ENCODE measurements at regions not wholly inside any gene's neighbourhood (a gene's known extent, or its start where the extent isn't known, plus 50 kb on each side); places are given as distances from the start of the nearest gene placed in this dataset.

- ChIA-PET CTCF (no interaction called here), POLR2A (no interaction called here)
- Histone ChIP-seq H3K79me2 (ENCODE audit: control insufficient read depth, insufficient read depth, low read length) (no peaks in the 10 kb centered on the region), H3K9ac (replicated peaks; ENCODE audit: extremely low read depth, insufficient read depth, low read length) (no peak overlapping the region), H3K9me1 (replicated peaks; ENCODE audit: control insufficient read depth, extremely low read depth, insufficient read depth, low read length) (no peaks in the 10 kb centered on the region), H3K4me3 (replicated peaks in 1 of 3; ENCODE audit: insufficient read depth in 1 of 3, low read depth in 1 of 3, low read length in 3 of 3) (no peak overlapping the region), H3K4me1 (ENCODE audit: control insufficient read depth, extremely low read depth, insufficient read depth, low read length) (peaks cover 7% of the 10 kb centered on the region), H4K20me1 (replicated peaks; ENCODE audit: control insufficient read depth, extremely low read depth, insufficient read depth, low read length) (no peaks in the 10 kb centered on the region), H3K27me3 (ENCODE audit: control insufficient read depth in 2 of 2, insufficient read depth in 2 of 2, low read length in 2 of 2) (no peaks in the 10 kb centered on the region), H3K27ac (ENCODE audit: insufficient read depth, low read depth, low read length) (no peak overlapping the region), H3K9me3 (replicated peaks; ENCODE audit: control insufficient read depth, insufficient read depth, low read length) (no peaks in the 10 kb centered on the region), H2AFZ (ENCODE audit: low read depth, low read length) (no peak overlapping the region), H3K36me3 (ENCODE audit: control insufficient read depth in 2 of 2, extremely low read depth in 1 of 2, insufficient read depth in 2 of 2, low read length in 2 of 2) (no peaks in the 10 kb centered on the region), H3K4me2 (ENCODE audit: insufficient read depth, low read length) (no peak overlapping the region)
- intact Hi-C loops (cut with micrococcal nuclease): no loop called here
- DNase-seq (ENCODE audit: low read depth, low spot score) (no peak), FAIRE-seq (no peak)
- TF ChIP-seq, protein P1, sequence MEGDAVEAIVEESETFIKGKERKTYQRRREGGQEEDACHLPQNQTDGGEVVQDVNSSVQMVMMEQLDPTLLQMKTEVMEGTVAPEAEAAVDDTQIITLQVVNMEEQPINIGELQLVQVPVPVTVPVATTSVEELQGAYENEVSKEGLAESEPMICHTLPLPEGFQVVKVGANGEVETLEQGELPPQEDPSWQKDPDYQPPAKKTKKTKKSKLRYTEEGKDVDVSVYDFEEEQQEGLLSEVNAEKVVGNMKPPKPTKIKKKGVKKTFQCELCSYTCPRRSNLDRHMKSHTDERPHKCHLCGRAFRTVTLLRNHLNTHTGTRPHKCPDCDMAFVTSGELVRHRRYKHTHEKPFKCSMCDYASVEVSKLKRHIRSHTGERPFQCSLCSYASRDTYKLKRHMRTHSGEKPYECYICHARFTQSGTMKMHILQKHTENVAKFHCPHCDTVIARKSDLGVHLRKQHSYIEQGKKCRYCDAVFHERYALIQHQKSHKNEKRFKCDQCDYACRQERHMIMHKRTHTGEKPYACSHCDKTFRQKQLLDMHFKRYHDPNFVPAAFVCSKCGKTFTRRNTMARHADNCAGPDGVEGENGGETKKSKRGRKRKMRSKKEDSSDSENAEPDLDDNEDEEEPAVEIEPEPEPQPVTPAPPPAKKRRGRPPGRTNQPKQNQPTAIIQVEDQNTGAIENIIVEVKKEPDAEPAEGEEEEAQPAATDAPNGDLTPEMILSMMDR (IDR thresholded peaks at IDR 0.05; ENCODE audit: extremely low read depth in 1 of 2, insufficient read depth in 1 of 2, low read depth in 1 of 2, low read length in 2 of 2): no peak
- TF ChIP-seq FOS (IDR thresholded peaks at IDR 0.05; ENCODE audit: borderline replicate concordance, insufficient read depth, low read length): no peak
- no TSS peak for BruUV-seq (replicated peaks)
- dilution Hi-C loops (cut with MboI; ENCODE audit: extremely low pct_ligation_motif_present, low sequenced_read_pairs): no loop called here
Observed at GRCh38 chr5:92556747-92557146, 1024.3 kb downstream of the NR2F1-AS1 start.

GRCh38 chr5:92554447-92555085, 1026.5 kb downstream of the NR2F1-AS1 start:
- Histone ChIP-seq H3K36me3 (ENCODE audit: control insufficient read depth in 2 of 2, extremely low read depth in 1 of 2, insufficient read depth in 2 of 2, low read length in 2 of 2) (no peaks in the 10 kb centered on the region), H3K79me2 (ENCODE audit: control insufficient read depth, insufficient read depth, low read length) (no peaks in the 10 kb centered on the region), H3K4me1 (ENCODE audit: control insufficient read depth, extremely low read depth, insufficient read depth, low read length) (peaks cover 7% of the 10 kb centered on the region), H2AFZ (ENCODE audit: low read depth, low read length) (no peak overlapping the region), H3K9ac (replicated peaks; ENCODE audit: extremely low read depth, insufficient read depth, low read length) (no peak overlapping the region), H3K9me3 (replicated peaks; ENCODE audit: control insufficient read depth, insufficient read depth, low read length) (no peaks in the 10 kb centered on the region), H3K4me2 (ENCODE audit: insufficient read depth, low read length) (no peak overlapping the region), H4K20me1 (replicated peaks; ENCODE audit: control insufficient read depth, extremely low read depth, insufficient read depth, low read length) (no peaks in the 10 kb centered on the region), H3K9me1 (replicated peaks; ENCODE audit: control insufficient read depth, extremely low read depth, insufficient read depth, low read length) (no peaks in the 10 kb centered on the region), H3K4me3 (replicated peaks in 1 of 3; ENCODE audit: insufficient read depth in 1 of 3, low read depth in 1 of 3, low read length in 3 of 3) (no peak overlapping the region), H3K27ac (ENCODE audit: insufficient read depth, low read depth, low read length) (no peak overlapping the region), H3K27me3 (ENCODE audit: control insufficient read depth in 2 of 2, insufficient read depth in 2 of 2, low read length in 2 of 2) (no peaks in the 10 kb centered on the region)
- BruUV-seq (replicated peaks): no TSS peak
- FAIRE-seq (no peak), DNase-seq (ENCODE audit: low read depth, low spot score) (no peak)
- ChIA-PET CTCF (no interaction called here), POLR2A (no interaction called here)
- intact Hi-C loops (cut with micrococcal nuclease): no loop called here
- dilution Hi-C loops (cut with MboI; ENCODE audit: extremely low pct_ligation_motif_present, low sequenced_read_pairs): no loop called here
- no peak for TF ChIP-seq EZH2 (IDR thresholded peaks at IDR 0.05; ENCODE audit: borderline replicate concordance, low read depth, low read length, severe bottlenecking)
- TF ChIP-seq JUN (IDR thresholded peaks at IDR 0.05; ENCODE audit: borderline replicate concordance, insufficient read depth, insufficient read length, low read depth): no peak
- TF ChIP-seq POLR2AphosphoS5 (IDR thresholded peaks at IDR 0.05; ENCODE audit: insufficient read depth, low read depth, low read length): no peak
- TF ChIP-seq GATA2 (IDR thresholded peaks at IDR 0.05; ENCODE audit: insufficient read depth, insufficient read length, low read depth, low read length): no peak
- no peak for TF ChIP-seq FOS (IDR thresholded peaks at IDR 0.05; ENCODE audit: borderline replicate concordance, insufficient read depth, low read length)
- TF ChIP-seq POLR2A (IDR thresholded peaks at IDR 0.05; ENCODE audit: low read depth, low read length): no peak
- TF ChIP-seq, protein P2, sequence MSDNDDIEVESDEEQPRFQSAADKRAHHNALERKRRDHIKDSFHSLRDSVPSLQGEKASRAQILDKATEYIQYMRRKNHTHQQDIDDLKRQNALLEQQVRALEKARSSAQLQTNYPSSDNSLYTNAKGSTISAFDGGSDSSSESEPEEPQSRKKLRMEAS (IDR thresholded peaks at IDR 0.05; ENCODE audit: insufficient read depth, insufficient read length): no peak
- TF ChIP-seq, protein P1 (IDR thresholded peaks at IDR 0.05; ENCODE audit: extremely low read depth in 1 of 2, insufficient read depth in 1 of 2, low read depth in 1 of 2, low read length in 2 of 2): no peak

Measured in endothelial cell of umbilical vein (primary cell).